H1 (cell line): ENCODE measurements at regions not wholly inside any gene's neighbourhood (a gene's known extent, or its start where the extent isn't known, plus 50 kb on each side); places are given as distances from the start of the nearest gene placed in this dataset.

Source experiments
- CTCF ChIA-PET: fragments of 300-600 bp; sonication (Branson Sonifier 250); formaldehyde crosslinking; loops from one replicate; lab custom pipeline; 2021; ENCODE audit not compliant: partially characterized antibody; lab: Charles Lee
- POLR2A ChIA-PET: fragments of 300-600 bp; sonication (Branson Sonifier 250); formaldehyde crosslinking; loops from one replicate; lab custom pipeline; 2021; ENCODE audit warnings: inconsistent platforms; ENCODE audit not compliant: partially characterized antibody; lab: Charles Lee
- DNase-seq, 2 experiments: peaks; one replicate each; pipeline versions ENCODE4 v3.0.0 to v3.0.0-alpha.2; 2010 to 2022; ENCODE audit warnings: low spot score in 2 of 2, low read depth in 1 of 2, mixed read lengths in 1 of 2
- FAIRE-seq: peaks from 2 replicates; lab custom pipeline; 2011; peaks lifted over from hg19 to GRCh38; lab: Jason Lieb, UNC
- H2AFZ ChIP-seq: 2 replicates; pipeline ENCODE4 v1.8.1; 2012; ENCODE audit warnings: low read length, inconsistent platforms
- H2AK5ac ChIP-seq: 2 replicates; pipeline ENCODE4 v1.6.1; 2013; ENCODE audit warnings: low read depth, low read length
- H2BK120ac ChIP-seq: replicated peaks from 2 replicates; pipeline ENCODE3; 2013; ENCODE audit warnings: low read depth, low read length, inconsistent platforms
- H2BK12ac ChIP-seq: 2 replicates; pipeline ENCODE4 v1.6.1; 2013; ENCODE audit warnings: low read depth, low read length
- H2BK15ac ChIP-seq: 2 replicates; pipeline ENCODE4 v1.6.1; 2013; ENCODE audit warnings: low read length
- H2BK20ac ChIP-seq: 2 replicates; pipeline ENCODE4 v1.6.1; 2013; ENCODE audit warnings: low read length
- H2BK5ac ChIP-seq: 2 replicates; pipeline ENCODE4 v1.6.1; 2013; ENCODE audit warnings: low read depth, low read length
- H3K14ac ChIP-seq: 2 replicates; pipeline ENCODE4 v1.6.1; 2013; ENCODE audit warnings: inconsistent platforms; ENCODE audit not compliant: insufficient read length
- H3K18ac ChIP-seq: 2 replicates; pipeline ENCODE4 v1.6.1; 2013; ENCODE audit warnings: low read length; ENCODE audit errors: extremely low read depth
- H3K23ac ChIP-seq: 2 replicates; pipeline ENCODE4 v1.6.1; 2013; ENCODE audit warnings: inconsistent platforms; ENCODE audit not compliant: insufficient read length
- H3K23me2 ChIP-seq: 2 replicates; pipeline ENCODE4 v1.6.1; 2013; ENCODE audit warnings: low read depth, low read length
- H3K27ac ChIP-seq: 2 replicates; pipeline ENCODE4 v1.6.1; 2011; ENCODE audit warnings: low read depth, low read length, inconsistent platforms
- H3K27me3 ChIP-seq, 4 experiments: replicated peaks in 1 of 4; 1 replicate in 1 of 4; 2 replicates in 3 of 4; pipeline versions ENCODE4 v1.6.1 to v1.8.1; 2011 to 2013; ENCODE audit warnings: low read length in 3 of 4, mild to moderate bottlenecking in 3 of 4, inconsistent platforms in 2 of 4, mixed read lengths in 2 of 4, moderate library complexity in 1 of 4; ENCODE audit not compliant: control insufficient read depth in 3 of 4, insufficient read depth in 3 of 4; ENCODE audit errors: extremely low read depth in 1 of 4
- H3K36me3 ChIP-seq, 4 experiments: 2 replicates each; pipeline versions ENCODE4 v1.6.1 to v1.8.1; 2011 to 2013; ENCODE audit warnings: mild to moderate bottlenecking in 4 of 4, low read length in 3 of 4, moderate library complexity in 2 of 4, control low read depth in 1 of 4, inconsistent platforms in 1 of 4; ENCODE audit not compliant: insufficient read depth in 4 of 4, control insufficient read depth in 2 of 4
- H3K4ac ChIP-seq: replicated peaks from 2 replicates; pipeline ENCODE3; 2013; ENCODE audit warnings: low read length, low read depth, mixed read lengths, inconsistent platforms; ENCODE audit not compliant: insufficient read length
- H3K4me1 ChIP-seq, 4 experiments: replicated peaks in 1 of 4; 1 replicate in 1 of 4; 2 replicates in 3 of 4; pipeline versions ENCODE4 v1.6.1 to v1.8.1; 2011 to 2013; ENCODE audit warnings: low read length in 3 of 4, inconsistent platforms in 2 of 4, mixed read lengths in 1 of 4; ENCODE audit not compliant: insufficient read depth in 4 of 4, control insufficient read depth in 3 of 4
- H3K4me2 ChIP-seq, 2 experiments: 2 replicates each; pipeline versions ENCODE4 v1.6.1 to v1.8.1; 2011 to 2013; ENCODE audit warnings: low read depth in 2 of 2, low read length in 2 of 2, control low read depth in 1 of 2, inconsistent platforms in 1 of 2, mild to moderate bottlenecking in 1 of 2; ENCODE audit not compliant: insufficient read depth in 1 of 2
- H3K4me3 ChIP-seq, 4 experiments: fragments of 200-600, 300-600 bp in 1 of 4; sonication (generic), shearing (Covaris generic), sonication (Bioruptor Twin) in 1 of 4; 2 replicates each; pipeline versions ENCODE4 v1.5.1 to v1.8.1; 2011 to 2016; ENCODE audit warnings: low read length in 4 of 4, low read depth in 3 of 4, control low read depth in 2 of 4, inconsistent platforms in 2 of 4, mild to moderate bottlenecking in 2 of 4, mixed read lengths in 1 of 4, moderate library complexity in 1 of 4; ENCODE audit not compliant: insufficient read depth in 2 of 4; ENCODE audit errors: extremely low read depth in 1 of 4
- H3K56ac ChIP-seq: replicated peaks from 2 replicates; pipeline ENCODE3; 2013; ENCODE audit warnings: low read depth, mild to moderate bottlenecking, mixed read lengths, low read length, inconsistent platforms; ENCODE audit not compliant: insufficient read length
- H3K79me1 ChIP-seq: 2 replicates; pipeline ENCODE4 v1.6.1; 2013; ENCODE audit warnings: low read depth, low read length, control low read depth
- H3K79me2 ChIP-seq, 2 experiments: 2 replicates each; pipeline versions ENCODE4 v1.6.1 to v1.8.1; 2012 to 2013; ENCODE audit warnings: low read length in 2 of 2, mild to moderate bottlenecking in 2 of 2, inconsistent platforms in 1 of 2; ENCODE audit not compliant: insufficient read depth in 2 of 2, control insufficient read depth in 1 of 2
- H3K9ac ChIP-seq, 4 experiments: replicated peaks in 1 of 4; 1 replicate in 1 of 4; 2 replicates in 3 of 4; pipeline versions ENCODE4 v1.6.1 to v1.8.1; 2011 to 2013; ENCODE audit warnings: low read depth in 3 of 4, low read length in 3 of 4, control low read depth in 2 of 4, mild to moderate bottlenecking in 2 of 4, moderate library complexity in 2 of 4, inconsistent platforms in 1 of 4; ENCODE audit errors: extremely low read depth in 1 of 4
- H3K9me3 ChIP-seq, 2 experiments: 2 replicates each; pipeline versions ENCODE4 v1.6.1 to v1.8.1; 2012 to 2013; ENCODE audit warnings: mild to moderate bottlenecking in 2 of 2, moderate library complexity in 2 of 2, control low read depth in 1 of 2, inconsistent platforms in 1 of 2, low read depth in 1 of 2, low read length in 1 of 2, mixed read lengths in 1 of 2; ENCODE audit not compliant: insufficient read depth in 2 of 2
- H4K20me1 ChIP-seq, 2 experiments: replicated peaks in 1 of 2; 2 replicates each; pipeline versions ENCODE3 to v1.8.1; 2011 to 2013; ENCODE audit warnings: inconsistent platforms in 2 of 2, low read length in 2 of 2, mild to moderate bottlenecking in 1 of 2; ENCODE audit not compliant: insufficient read depth in 2 of 2, control insufficient read depth in 1 of 2
- H4K5ac ChIP-seq: 2 replicates; pipeline ENCODE4 v1.6.1; 2013; ENCODE audit warnings: low read length, low read depth, mixed read lengths, inconsistent platforms; ENCODE audit not compliant: insufficient read length
- H4K8ac ChIP-seq: 2 replicates; pipeline ENCODE4 v1.8.0; 2013; ENCODE audit warnings: mild to moderate bottlenecking, moderate library complexity, low read length, inconsistent platforms; ENCODE audit not compliant: insufficient read depth; ENCODE audit errors: extremely low read depth
- H4K91ac ChIP-seq: replicated peaks from 2 replicates; pipeline ENCODE3; 2013; ENCODE audit warnings: low read length, mixed read lengths, inconsistent platforms; ENCODE audit not compliant: insufficient read length
- CHD1 ChIP-seq: IDR thresholded peaks from 2 replicates; pipeline ENCODE4 v1.6.1; 2012; ENCODE audit warnings: low read depth, low read length, improper control_type of control experiment
- CHD2 ChIP-seq: IDR thresholded peaks from 2 replicates; pipeline ENCODE4 v1.6.1; 2012; ENCODE audit warnings: low read length, improper control_type of control experiment
- CTBP2 ChIP-seq: IDR thresholded peaks from 2 replicates; pipeline ENCODE4 v1.7.0; 2011; ENCODE audit warnings: borderline replicate concordance, mild to moderate bottlenecking, moderate library complexity, mixed read lengths, low read length; ENCODE audit not compliant: insufficient read depth, insufficient read length
- JUN ChIP-seq: IDR thresholded peaks from 2 replicates; pipeline ENCODE4 v1.6.1; 2011; ENCODE audit warnings: low read depth, mild to moderate bottlenecking, improper control_type of control experiment, low read length
- KDM4A ChIP-seq: IDR thresholded peaks from one replicate; pipeline ENCODE4 v1.7.1; 2012; ENCODE audit warnings: low read depth, mild to moderate bottlenecking, moderate library complexity, low read length, inconsistent platforms; ENCODE audit not compliant: severe bottlenecking
- RBBP5 ChIP-seq: IDR thresholded peaks from 2 replicates; pipeline ENCODE4 v1.7.1; 2012; ENCODE audit warnings: low read depth, mild to moderate bottlenecking, inconsistent platforms, low read length, moderate library complexity, borderline replicate concordance
- SIX5 ChIP-seq: IDR thresholded peaks from 2 replicates; pipeline ENCODE4 v1.6.1; 2011; ENCODE audit warnings: mild to moderate bottlenecking, low read depth, low read length
- SP2 ChIP-seq: IDR thresholded peaks from 2 replicates; pipeline ENCODE4 v1.6.1; 2012; ENCODE audit warnings: mild to moderate bottlenecking, low read length, inconsistent platforms
- TAF7 ChIP-seq: optimal IDR thresholded peaks from 2 replicates; pipeline ENCODE3; 2011; ENCODE audit warnings: low read depth, mild to moderate bottlenecking, inconsistent platforms, low read length, moderate library complexity, borderline replicate concordance
- WGBS, 2 experiments: shearing (Covaris generic) in 1 of 2; methylation state at CpG; one replicate each; pipeline versions ENCODE4 v1.1.6 to v1.1.7; 2013 to 2015; ENCODE audit warnings: low lambda C conversion rate in 2 of 2, mixed read lengths in 2 of 2, inconsistent platforms in 1 of 2, low coverage in 1 of 2, missing lambda C conversion rate in 1 of 2; ENCODE audit not compliant: insufficient replicate concordance in 2 of 2, insufficient coverage in 1 of 2, insufficient read length in 1 of 2; ENCODE audit errors: extremely low coverage in 1 of 2, missing lambda C conversion rate in 1 of 2; 5-methylcytosine and 5-hydroxymethylcytosine counted together
- TF ChIP-seq, protein P1 (sequence below): IDR thresholded peaks from 2 replicates; pipeline ENCODE4 v1.6.1; 2011; ENCODE audit warnings: low read depth, mild to moderate bottlenecking, low read length; ENCODE audit not compliant: insufficient read depth
- TF ChIP-seq, protein P2 (sequence below), 3 experiments: IDR thresholded peaks; 1 replicate in 2 of 3; 2 replicates in 1 of 3; pipeline versions ENCODE4 v1.5.1 to v1.6.1; 2011; ENCODE audit warnings: low read length in 3 of 3, mild to moderate bottlenecking in 3 of 3, inconsistent platforms in 2 of 3, low read depth in 1 of 3, moderate library complexity in 1 of 3; ENCODE audit not compliant: insufficient read depth in 1 of 3; ENCODE audit errors: control extremely low read depth in 1 of 3
- TF ChIP-seq, protein P3 (sequence below): IDR thresholded peaks from 2 replicates; pipeline ENCODE4 v1.6.1; 2012; ENCODE audit warnings: inconsistent platforms

DNA sequence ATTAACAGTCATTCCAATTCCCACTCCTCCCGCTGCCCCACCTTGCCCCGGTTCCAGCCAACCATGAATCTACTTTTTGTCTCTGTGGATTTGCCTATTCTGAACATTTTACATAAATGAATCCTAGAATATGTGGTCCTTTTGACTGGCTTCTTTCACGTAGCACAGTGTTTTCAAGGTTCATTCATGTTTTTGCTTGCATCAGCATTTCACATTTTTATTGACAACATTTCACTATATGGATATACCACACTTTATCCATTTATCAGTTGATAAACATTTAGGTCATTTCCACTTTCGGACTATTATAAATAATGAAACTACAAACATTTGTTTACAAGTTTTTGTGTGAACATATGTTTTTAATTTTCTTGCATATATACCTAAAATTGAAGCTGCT lies 182.0 kb downstream of the ZNF248 start:
- no peaks in the 10 kb centered on the region for H4K20me1 ChIP-seq
- no peak for FAIRE-seq
- no peaks in the 10 kb centered on the region for H3K79me1 ChIP-seq
- no peak overlapping the region for H4K8ac ChIP-seq
- H3K56ac ChIP-seq = no peak overlapping the region
- no peak for DNase-seq
- H3K18ac ChIP-seq = no peak overlapping the region
- H2BK5ac ChIP-seq = no peak overlapping the region
- H2AK5ac ChIP-seq = no peak overlapping the region
- no peak overlapping the region for H2BK120ac ChIP-seq
- WGBS, 2 experiments = 80% methylated on average over 4 of the region's 4 CpGs; no CpG with 5 or more reads in 1 of the 2 experiments
- H3K27ac ChIP-seq = no peak overlapping the region
- ChIA-PET CTCF (no interaction called here), POLR2A (no interaction called here)
- H2AFZ ChIP-seq = no peak overlapping the region
- no peaks in the 10 kb centered on the region for H3K36me3 ChIP-seq
- H3K14ac ChIP-seq = no peak overlapping the region
- H3K4me3 ChIP-seq = no peak overlapping the region
- no peak overlapping the region for H3K4me2 ChIP-seq
- H2BK15ac ChIP-seq = no peak overlapping the region
- H3K23me2 ChIP-seq = no peaks in the 10 kb centered on the region
- no peak overlapping the region for H4K5ac ChIP-seq
- no peak overlapping the region for H3K23ac ChIP-seq
- no peak overlapping the region for H3K9ac ChIP-seq
- H4K91ac ChIP-seq = no peak overlapping the region
- H3K9me3 ChIP-seq = peaks cover 51 to 54% of the 10 kb centered on the region in 2 experiments
- H3K4me1 ChIP-seq = no peaks in the 10 kb centered on the region
- no peaks in the 10 kb centered on the region for H3K27me3 ChIP-seq
- H3K4ac ChIP-seq = no peak overlapping the region
- no peak overlapping the region for H2BK20ac ChIP-seq
- no peak overlapping the region for H2BK12ac ChIP-seq
- H3K79me2 ChIP-seq = no peaks in the 10 kb centered on the region
- TF ChIP-seq CHD2 = no peak
- TF ChIP-seq, protein P1, sequence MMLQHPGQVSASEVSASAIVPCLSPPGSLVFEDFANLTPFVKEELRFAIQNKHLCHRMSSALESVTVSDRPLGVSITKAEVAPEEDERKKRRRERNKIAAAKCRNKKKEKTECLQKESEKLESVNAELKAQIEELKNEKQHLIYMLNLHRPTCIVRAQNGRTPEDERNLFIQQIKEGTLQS = no peak
- TF ChIP-seq SIX5 = no peak
- TF ChIP-seq JUN = no peak
- TF ChIP-seq RBBP5 = no peak
- TF ChIP-seq SP2 = no peak
- TF ChIP-seq, protein P2, sequence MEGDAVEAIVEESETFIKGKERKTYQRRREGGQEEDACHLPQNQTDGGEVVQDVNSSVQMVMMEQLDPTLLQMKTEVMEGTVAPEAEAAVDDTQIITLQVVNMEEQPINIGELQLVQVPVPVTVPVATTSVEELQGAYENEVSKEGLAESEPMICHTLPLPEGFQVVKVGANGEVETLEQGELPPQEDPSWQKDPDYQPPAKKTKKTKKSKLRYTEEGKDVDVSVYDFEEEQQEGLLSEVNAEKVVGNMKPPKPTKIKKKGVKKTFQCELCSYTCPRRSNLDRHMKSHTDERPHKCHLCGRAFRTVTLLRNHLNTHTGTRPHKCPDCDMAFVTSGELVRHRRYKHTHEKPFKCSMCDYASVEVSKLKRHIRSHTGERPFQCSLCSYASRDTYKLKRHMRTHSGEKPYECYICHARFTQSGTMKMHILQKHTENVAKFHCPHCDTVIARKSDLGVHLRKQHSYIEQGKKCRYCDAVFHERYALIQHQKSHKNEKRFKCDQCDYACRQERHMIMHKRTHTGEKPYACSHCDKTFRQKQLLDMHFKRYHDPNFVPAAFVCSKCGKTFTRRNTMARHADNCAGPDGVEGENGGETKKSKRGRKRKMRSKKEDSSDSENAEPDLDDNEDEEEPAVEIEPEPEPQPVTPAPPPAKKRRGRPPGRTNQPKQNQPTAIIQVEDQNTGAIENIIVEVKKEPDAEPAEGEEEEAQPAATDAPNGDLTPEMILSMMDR (IDR thresholded peaks at IDR 0.05; ENCODE audit: control extremely low read depth in 1 of 3, insufficient read depth in 1 of 3, low read depth in 1 of 3, low read length in 3 of 3) = no peak
- TF ChIP-seq TAF7 = no peak
- TF ChIP-seq CHD1 = no peak
- TF ChIP-seq, protein P3, sequence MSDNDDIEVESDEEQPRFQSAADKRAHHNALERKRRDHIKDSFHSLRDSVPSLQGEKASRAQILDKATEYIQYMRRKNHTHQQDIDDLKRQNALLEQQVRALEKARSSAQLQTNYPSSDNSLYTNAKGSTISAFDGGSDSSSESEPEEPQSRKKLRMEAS = no peak
- no peak for TF ChIP-seq KDM4A
- TF ChIP-seq CTBP2 = no peak
